ENCODE measurements at regions not wholly inside any gene's neighbourhood (a gene's known extent, or its start where the extent isn't known, plus 50 kb on each side); places are given as distances from the start of the nearest gene placed in this dataset.
"Not testable (repeated sequence)": the region's sequence is repeated elsewhere in the genome, so short reads cannot be mapped to it uniquely, and the experiment has no call there.

- WGBS (ENCODE audit: insufficient coverage) = 95% methylated on average over 4 of the region's 4 CpGs
- Histone ChIP-seq H3K4me1 (ENCODE audit: control extremely low read depth in 1 of 4, control insufficient read depth in 4 of 4, insufficient read depth in 4 of 4, low read length in 3 of 4) (no peaks in the 10 kb centered on the region), H3K9me3 (ENCODE audit: control extremely low read depth in 1 of 5, control insufficient read depth in 4 of 5, insufficient read depth in 2 of 5, low read depth in 1 of 5, low read length in 4 of 5) (no peaks in the 10 kb centered on the region), H3K4me3 (ENCODE audit: control insufficient read depth in 1 of 7, extremely low read depth in 1 of 7, insufficient read depth in 4 of 7, low read depth in 2 of 7, low read length in 6 of 7) (no peak overlapping the region), H3K36me3 (ENCODE audit: control insufficient read depth in 4 of 4, insufficient read depth in 4 of 4, low read length in 3 of 4) (no peaks in the 10 kb centered on the region), H3K27ac (ENCODE audit: insufficient read depth in 1 of 2, low read depth in 1 of 2, low read length in 2 of 2, poor library complexity in 1 of 2, severe bottlenecking in 2 of 2) (no peak overlapping the region), H3K27me3 (replicated peaks in 2 of 5; ENCODE audit: control insufficient read depth in 4 of 5, insufficient read depth in 5 of 5, low read length in 4 of 5) (peaks cover 0 to 2% (median 0%) of the 10 kb centered on the region in 5 experiments)
- ChIA-PET CTCF (no interaction called here), POLR2A (no interaction called here)
- no peak for DNase-seq
Measured at GRCh38 chr20:12737497-12737896, 271.3 kb upstream of the SPTLC3 start.

- ChIA-PET CTCF (no interaction called here), POLR2A (no interaction called here)
- Histone ChIP-seq H3K4me1 (ENCODE audit: control extremely low read depth in 1 of 4, control insufficient read depth in 4 of 4, insufficient read depth in 4 of 4, low read length in 3 of 4) (no peaks in the 10 kb centered on the region), H3K36me3 (ENCODE audit: control insufficient read depth in 4 of 4, insufficient read depth in 4 of 4, low read length in 3 of 4) (no peaks in the 10 kb centered on the region), H3K27me3 (replicated peaks in 2 of 5; ENCODE audit: control insufficient read depth in 4 of 5, insufficient read depth in 5 of 5, low read length in 4 of 5) (peaks cover 0 to 2% (median 0%) of the 10 kb centered on the region in 5 experiments), H3K27ac (ENCODE audit: insufficient read depth in 1 of 2, low read depth in 1 of 2, low read length in 2 of 2, poor library complexity in 1 of 2, severe bottlenecking in 2 of 2) (no peak overlapping the region), H3K4me3 (ENCODE audit: control insufficient read depth in 1 of 7, extremely low read depth in 1 of 7, insufficient read depth in 4 of 7, low read depth in 2 of 7, low read length in 6 of 7) (no peak overlapping the region), H3K9me3 (ENCODE audit: control extremely low read depth in 1 of 5, control insufficient read depth in 4 of 5, insufficient read depth in 2 of 5, low read depth in 1 of 5, low read length in 4 of 5) (no peaks in the 10 kb centered on the region)
- WGBS (ENCODE audit: insufficient coverage) = no CpG with 5 or more reads among the region's 2 CpGs
- no peak for DNase-seq
Measured at GRCh38 chr20:12737900-12738299, 270.9 kb upstream of the SPTLC3 start.

GRCh38 chr20:12740647-12741046 lies 268.1 kb upstream of the SPTLC3 start:
- peaks cover 0 to 2% (median 0%) of the 10 kb centered on the region in 5 experiments for H3K27me3 ChIP-seq (replicated peaks in 2 of 5; ENCODE audit: control insufficient read depth in 4 of 5, insufficient read depth in 5 of 5, low read length in 4 of 5)
- ChIA-PET POLR2A (no interaction called here), CTCF (interaction anchor here (0.6 kb wide), 1 partner anchor 780 kb away, joined by 3 read pairs; no protein-coding TSS in a partner anchor)

GRCh38 chr20:12744037-12744436 lies 264.7 kb upstream of the SPTLC3 start:
- POLR2A ChIA-PET = no interaction called here
- H3K4me3 ChIP-seq (ENCODE audit: control insufficient read depth in 1 of 7, extremely low read depth in 1 of 7, insufficient read depth in 4 of 7, low read depth in 2 of 7, low read length in 6 of 7) = no peak overlapping the region
- H3K36me3 ChIP-seq (ENCODE audit: control insufficient read depth in 4 of 4, insufficient read depth in 4 of 4, low read length in 3 of 4) = no peaks in the 10 kb centered on the region
- DNase-seq = no peak
- H3K27ac ChIP-seq (ENCODE audit: insufficient read depth in 1 of 2, low read depth in 1 of 2, low read length in 2 of 2, poor library complexity in 1 of 2, severe bottlenecking in 2 of 2) = no peak overlapping the region
- CTCF ChIA-PET = no interaction called here
- no peaks in the 10 kb centered on the region for H3K9me3 ChIP-seq (ENCODE audit: control extremely low read depth in 1 of 5, control insufficient read depth in 4 of 5, insufficient read depth in 2 of 5, low read depth in 1 of 5, low read length in 4 of 5)
- WGBS (ENCODE audit: insufficient coverage) = 100% methylated on average over 2 of the region's 2 CpGs
- H3K27me3 ChIP-seq (replicated peaks in 2 of 5; ENCODE audit: control insufficient read depth in 4 of 5, insufficient read depth in 5 of 5, low read length in 4 of 5) = no peaks in the 10 kb centered on the region
- no peaks in the 10 kb centered on the region for H3K4me1 ChIP-seq (ENCODE audit: control extremely low read depth in 1 of 4, control insufficient read depth in 4 of 4, insufficient read depth in 4 of 4, low read length in 3 of 4)

More at GRCh38 chr20:12740647-12741046, 268.1 kb upstream of the SPTLC3 start:
- no peak for DNase-seq
- Histone ChIP-seq H3K36me3 (ENCODE audit: control insufficient read depth in 4 of 4, insufficient read depth in 4 of 4, low read length in 3 of 4) (no peaks in the 10 kb centered on the region), H3K27ac (ENCODE audit: insufficient read depth in 1 of 2, low read depth in 1 of 2, low read length in 2 of 2, poor library complexity in 1 of 2, severe bottlenecking in 2 of 2) (no peak overlapping the region), H3K4me1 (ENCODE audit: control extremely low read depth in 1 of 4, control insufficient read depth in 4 of 4, insufficient read depth in 4 of 4, low read length in 3 of 4) (no peaks in the 10 kb centered on the region), H3K9me3 (ENCODE audit: control extremely low read depth in 1 of 5, control insufficient read depth in 4 of 5, insufficient read depth in 2 of 5, low read depth in 1 of 5, low read length in 4 of 5) (no peaks in the 10 kb centered on the region), H3K4me3 (ENCODE audit: control insufficient read depth in 1 of 7, extremely low read depth in 1 of 7, insufficient read depth in 4 of 7, low read depth in 2 of 7, low read length in 6 of 7) (no peak overlapping the region)
- WGBS (ENCODE audit: insufficient coverage) = 96% methylated on average over 3 of the region's 5 CpGs

GRCh38 chr20:12748359-12748994 lies 260.3 kb upstream of the SPTLC3 start:
- CTCF ChIA-PET = no interaction called here

GRCh38 chr20:12750221-12750620 lies 258.6 kb upstream of the SPTLC3 start:
- H3K4me3 ChIP-seq (ENCODE audit: control insufficient read depth in 1 of 7, extremely low read depth in 1 of 7, insufficient read depth in 4 of 7, low read depth in 2 of 7, low read length in 6 of 7) = no peak overlapping the region
- DNase-seq = no peak
- H3K27ac ChIP-seq (ENCODE audit: insufficient read depth in 1 of 2, low read depth in 1 of 2, low read length in 2 of 2, poor library complexity in 1 of 2, severe bottlenecking in 2 of 2) = no peak overlapping the region
- H3K27me3 ChIP-seq (replicated peaks in 2 of 5; ENCODE audit: control insufficient read depth in 4 of 5, insufficient read depth in 5 of 5, low read length in 4 of 5) = no peaks in the 10 kb centered on the region
- POLR2A ChIA-PET = no interaction called here
- 85% methylated on average over 6 of the region's 6 CpGs for WGBS (ENCODE audit: insufficient coverage)
- CTCF ChIA-PET = no interaction called here
- no peaks in the 10 kb centered on the region for H3K4me1 ChIP-seq (ENCODE audit: control extremely low read depth in 1 of 4, control insufficient read depth in 4 of 4, insufficient read depth in 4 of 4, low read length in 3 of 4)
- no peaks in the 10 kb centered on the region for H3K9me3 ChIP-seq (ENCODE audit: control extremely low read depth in 1 of 5, control insufficient read depth in 4 of 5, insufficient read depth in 2 of 5, low read depth in 1 of 5, low read length in 4 of 5)
- H3K36me3 ChIP-seq (ENCODE audit: control insufficient read depth in 4 of 4, insufficient read depth in 4 of 4, low read length in 3 of 4) = no peaks in the 10 kb centered on the region

More at GRCh38 chr20:12748359-12748994, 260.3 kb upstream of the SPTLC3 start:
- DNase-seq = no peak
- Histone ChIP-seq H3K9me3 (ENCODE audit: control extremely low read depth in 1 of 5, control insufficient read depth in 4 of 5, insufficient read depth in 2 of 5, low read depth in 1 of 5, low read length in 4 of 5) (no peaks in the 10 kb centered on the region), H3K4me3 (ENCODE audit: control insufficient read depth in 1 of 7, extremely low read depth in 1 of 7, insufficient read depth in 4 of 7, low read depth in 2 of 7, low read length in 6 of 7) (no peak overlapping the region), H3K36me3 (ENCODE audit: control insufficient read depth in 4 of 4, insufficient read depth in 4 of 4, low read length in 3 of 4) (no peaks in the 10 kb centered on the region), H3K4me1 (ENCODE audit: control extremely low read depth in 1 of 4, control insufficient read depth in 4 of 4, insufficient read depth in 4 of 4, low read length in 3 of 4) (no peaks in the 10 kb centered on the region), H3K27me3 (replicated peaks in 2 of 5; ENCODE audit: control insufficient read depth in 4 of 5, insufficient read depth in 5 of 5, low read length in 4 of 5) (no peaks in the 10 kb centered on the region), H3K27ac (ENCODE audit: insufficient read depth in 1 of 2, low read depth in 1 of 2, low read length in 2 of 2, poor library complexity in 1 of 2, severe bottlenecking in 2 of 2) (no peak overlapping the region)
- POLR2A ChIA-PET = interaction anchor here (0.6 kb wide), 1 partner anchor 185 kb away, joined by 6 read pairs; no protein-coding TSS in a partner anchor
- 100% methylated on average over 1 of the region's 1 CpG for WGBS (ENCODE audit: insufficient coverage)

GRCh38 chr20:12752900-12753693 lies 255.7 kb upstream of the SPTLC3 start:
- WGBS (ENCODE audit: insufficient coverage) = 75% methylated on average over 5 of the region's 9 CpGs
- H3K9me3 ChIP-seq (ENCODE audit: control extremely low read depth in 1 of 5, control insufficient read depth in 4 of 5, insufficient read depth in 2 of 5, low read depth in 1 of 5, low read length in 4 of 5); DNase-seq; POLR2A ChIA-PET; H3K4me3 ChIP-seq (ENCODE audit: control insufficient read depth in 1 of 7, extremely low read depth in 1 of 7, insufficient read depth in 4 of 7, low read depth in 2 of 7, low read length in 6 of 7); CTCF ChIA-PET; H3K27me3 ChIP-seq (replicated peaks in 2 of 5; ENCODE audit: control insufficient read depth in 4 of 5, insufficient read depth in 5 of 5, low read length in 4 of 5); H3K27ac ChIP-seq (ENCODE audit: insufficient read depth in 1 of 2, low read depth in 1 of 2, low read length in 2 of 2, poor library complexity in 1 of 2, severe bottlenecking in 2 of 2); H3K36me3 ChIP-seq (ENCODE audit: control insufficient read depth in 4 of 4, insufficient read depth in 4 of 4, low read length in 3 of 4); H3K4me1 ChIP-seq (ENCODE audit: control extremely low read depth in 1 of 4, control insufficient read depth in 4 of 4, insufficient read depth in 4 of 4, low read length in 3 of 4): not testable (repeated sequence)
